Activated CD4-positive, alpha-beta T cell treated with anti-CD3 and anti-CD28 coated beads, Interleukin-2, amount 10 ng/mL, durations not matched to agents 7 days and 5 days (primary cell): ENCODE measurements at regions not wholly inside any gene's neighbourhood (a gene's known extent, or its start where the extent isn't known, plus 50 kb on each side); places are given as distances from the start of the nearest gene placed in this dataset.
"Not testable (repeated sequence)": the region's sequence is repeated elsewhere in the genome, so short reads cannot be mapped to it uniquely, and the experiment has no call there.

Experiments
- CTCF ChIA-PET: fragments of 350-600 bp; sonication (Branson Sonifier 250); formaldehyde crosslinking; loops from one replicate; lab custom pipeline; 2021; ENCODE audit warnings: antibody characterized with exemption; lab: Charles Lee
- POLR2A ChIA-PET: fragments of 350-600 bp; sonication (Branson Sonifier 250); formaldehyde crosslinking; loops from one replicate; lab custom pipeline; 2021; ENCODE audit warnings: antibody characterized with exemption; lab: Charles Lee
- DNase-seq: peaks from one replicate; pipeline ENCODE4 v3.0.0-alpha.2; 2020
- H3K27ac Mint-ChIP-seq: one replicate; pipeline ENCODE4 v1.8.0; 2021; ENCODE audit warnings: mild to moderate bottlenecking, moderate library complexity, mixed read lengths
- H3K27me3 Mint-ChIP-seq: one replicate; pipeline ENCODE4 v1.8.0; 2021; ENCODE audit warnings: mixed read lengths
- H3K36me3 Mint-ChIP-seq: one replicate; pipeline ENCODE4 v1.8.0; 2021; ENCODE audit warnings: low read depth, mixed read lengths
- H3K4me1 Mint-ChIP-seq: one replicate; pipeline ENCODE4 v1.8.0; 2021; ENCODE audit warnings: mixed read lengths
- H3K4me3 Mint-ChIP-seq: one replicate; pipeline ENCODE4 v1.8.0; 2021; ENCODE audit warnings: mild to moderate bottlenecking, moderate library complexity, mixed read lengths
- H3K9me3 Mint-ChIP-seq: one replicate; pipeline ENCODE4 v1.8.0; 2021; ENCODE audit warnings: mixed read lengths

GRCh38 chr19:37303591-37304171, 67.2 kb upstream of the ZNF527 start:
- H3K9me3 Mint-ChIP-seq = peaks cover 12% of the 10 kb centered on the region
- no peak overlapping the region for H3K4me3 Mint-ChIP-seq
- ChIA-PET CTCF (no interaction called here), POLR2A (no interaction called here)
- no peaks in the 10 kb centered on the region for H3K27me3 Mint-ChIP-seq
- DNase-seq = no peak
- H3K4me1 Mint-ChIP-seq = no peaks in the 10 kb centered on the region
- no peak overlapping the region for H3K27ac Mint-ChIP-seq
- H3K36me3 Mint-ChIP-seq = no peaks in the 10 kb centered on the region

GRCh38 chr19:37304190-37304883, 66.6 kb upstream of the ZNF527 start:
- CTCF ChIA-PET = no interaction called here
- Mint-ChIP-seq H3K9me3 (peaks cover 12% of the 10 kb centered on the region), H3K4me3 (no peak overlapping the region), H3K27me3 (no peaks in the 10 kb centered on the region), H3K4me1 (no peaks in the 10 kb centered on the region), H3K27ac (no peak overlapping the region), H3K36me3 (no peaks in the 10 kb centered on the region)
- no peak for DNase-seq
- POLR2A ChIA-PET = no interaction called here

- CTCF ChIA-PET = interaction anchor here (1.0 kb wide), 1 partner anchor 247 kb away, joined by 4 read pairs; no protein-coding TSS in a partner anchor
- Mint-ChIP-seq H3K4me1 (peaks cover under 1% of the 10 kb centered on the region), H3K27ac (no peak overlapping the region), H3K27me3 (no peaks in the 10 kb centered on the region), H3K9me3 (peaks cover 12% of the 10 kb centered on the region), H3K4me3 (no peak overlapping the region), H3K36me3 (no peaks in the 10 kb centered on the region)
- POLR2A ChIA-PET = no interaction called here
- DNase-seq = no peak
These were observed 66.0 kb upstream of the ZNF527 start for GRCh38 chr19:37304884-37305255.

- POLR2A ChIA-PET = no interaction called here
- H3K4me3 Mint-ChIP-seq = no peak overlapping the region
- H3K36me3 Mint-ChIP-seq = no peaks in the 10 kb centered on the region
- no peaks in the 10 kb centered on the region for H3K27me3 Mint-ChIP-seq
- H3K4me1 Mint-ChIP-seq = peaks cover 2% of the 10 kb centered on the region
- peaks cover 14% of the 10 kb centered on the region for H3K9me3 Mint-ChIP-seq
- CTCF ChIA-PET = no interaction called here
- no peak for DNase-seq
- H3K27ac Mint-ChIP-seq = no peak overlapping the region
These were observed 64.4 kb upstream of the ZNF527 start for GRCh38 chr19:37306383-37306963.

- Mint-ChIP-seq H3K9me3 (peaks cover 20% of the 10 kb centered on the region), H3K4me3 (no peak overlapping the region), H3K27ac (no peak overlapping the region), H3K36me3 (peaks cover 12% of the 10 kb centered on the region), H3K4me1 (peaks cover 16% of the 10 kb centered on the region), H3K27me3 (no peaks in the 10 kb centered on the region)
- ChIA-PET CTCF (interaction anchor here (1.0 to 1.2 kb wide), 2 partner anchors 24 to 284 kb away, joined by 3 read pairs; partner anchors contain the start of genes ZNF540 and ZNF571), POLR2A (no interaction called here)
- DNase-seq = peak; percentile 40
These were observed 60.9 kb upstream of the ZNF527 start for GRCh38 chr19:37309834-37310575.

GRCh38 chr19:37312531-37313334, 58.2 kb upstream of the ZNF527 start:
- Mint-ChIP-seq H3K4me1 (peaks cover 20% of the 10 kb centered on the region), H3K4me3 (peak overlapping the region; percentile 67), H3K36me3 (peaks cover 12% of the 10 kb centered on the region), H3K9me3 (peaks cover 19% of the 10 kb centered on the region), H3K27ac (peak overlapping the region; percentile 73)
- DNase-seq = peak; percentile 42
- CTCF ChIA-PET, POLR2A ChIA-PET, H3K27me3 Mint-ChIP-seq: not testable (repeated sequence)

GRCh38 chr19:37313335-37313627, 57.6 kb upstream of the ZNF527 start:
- H3K36me3 Mint-ChIP-seq = peaks cover 12% of the 10 kb centered on the region
- peak overlapping the region; percentile 67 for H3K4me3 Mint-ChIP-seq
- ChIA-PET POLR2A (no interaction called here), CTCF (no interaction called here)
- H3K4me1 Mint-ChIP-seq = peaks cover 20% of the 10 kb centered on the region
- no peak for DNase-seq
- H3K9me3 Mint-ChIP-seq = peaks cover 19% of the 10 kb centered on the region
- peak overlapping the region; percentile 73 for H3K27ac Mint-ChIP-seq
- H3K27me3 Mint-ChIP-seq = no peaks in the 10 kb centered on the region

GRCh38 chr19:37317403-37318209, 53.3 kb upstream of the ZNF527 start:
- Mint-ChIP-seq H3K27me3 (no peaks in the 10 kb centered on the region), H3K27ac (peak overlapping the region; percentile 97), H3K4me1 (peaks cover 31% of the 10 kb centered on the region), H3K4me3 (peak overlapping the region; percentile 95), H3K36me3 (peaks cover 46% of the 10 kb centered on the region), H3K9me3 (peaks cover 28% of the 10 kb centered on the region)
- ChIA-PET POLR2A (interaction anchor here (1.4 kb wide), 1 partner anchor 53 kb away, joined by 4 read pairs; the partner anchor contains the start of gene ZNF527), CTCF (interaction anchor here (0.6 kb wide), 1 partner anchor 342 kb away, joined by 3 read pairs; no protein-coding TSS in a partner anchor)
- peak; percentile 95 for DNase-seq

- H3K27ac Mint-ChIP-seq, H3K27me3 Mint-ChIP-seq, CTCF ChIA-PET, H3K4me3 Mint-ChIP-seq, POLR2A ChIA-PET, DNase-seq: not testable (repeated sequence)
- peaks cover 22% of the 10 kb centered on the region for H3K4me1 Mint-ChIP-seq
- peaks cover 12% of the 10 kb centered on the region for H3K9me3 Mint-ChIP-seq
- peaks cover 54% of the 10 kb centered on the region for H3K36me3 Mint-ChIP-seq
These were observed 49.9 kb upstream of the ZNF527 start for GRCh38 chr19:37320988-37321387.
